Sigmoid colon (tissue), 6 donors: ENCODE measurements at regions not wholly inside any gene's neighbourhood (a gene's known extent, or its start where the extent isn't known, plus 50 kb on each side); places are given as distances from the start of the nearest gene placed in this dataset.

ENCODE experiments used
- DNase-seq: peaks from one replicate; pipeline ENCODE4 v3.0.0-alpha.2; 2019
- H3K27ac ChIP-seq, 4 donors: fragments of 200-600 bp; sonication (generic); one replicate each; pipeline ENCODE4 v1.5.1; 2016 to 2019; ENCODE audit warnings: mild to moderate bottlenecking in 1 of 4
- H3K27me3 ChIP-seq, 3 donors: fragments of 200-600 bp; sonication (generic); one replicate each; pipeline ENCODE4 v1.5.1; 2019; ENCODE audit warnings: mild to moderate bottlenecking in 1 of 3
- H3K36me3 ChIP-seq, 4 donors: fragments of 200-600 bp; sonication (generic); one replicate each; pipeline ENCODE4 v1.5.1; 2016 to 2019
- H3K4me1 ChIP-seq, 4 donors: fragments of 200-600 bp; sonication (generic); one replicate each; pipeline ENCODE4 v1.5.1; 2017 to 2019
- H3K4me3 ChIP-seq, 4 donors: fragments of 200-600 bp; sonication (generic); one replicate each; pipeline ENCODE4 v1.5.1; 2017 to 2019; ENCODE audit warnings: mild to moderate bottlenecking in 2 of 4, moderate library complexity in 1 of 4
- H3K9me3 ChIP-seq, 4 donors: fragments of 200-600 bp in 3 of 4; sonication (generic) in 3 of 4; one replicate each; pipeline versions ENCODE4 v1.5.1 to v1.6.1; 2013 to 2019
- EP300 ChIP-seq, 4 donors: sonication (generic); formaldehyde crosslinking; IDR thresholded peaks; one replicate each; pipeline ENCODE4 v1.6.1; 2017; ENCODE audit warnings: antibody characterized with exemption in 4 of 4
- POLR2A ChIP-seq, 2 donors: fragments of 450-650 bp; IDR thresholded peaks; one replicate each; pipeline ENCODE4 v1.6.1; 2016; ENCODE audit warnings: antibody characterized with exemption in 2 of 2, mild to moderate bottlenecking in 2 of 2, moderate library complexity in 2 of 2
- POLR2AphosphoS5 ChIP-seq, 4 donors: sonication (generic); formaldehyde crosslinking; IDR thresholded peaks; one replicate each; pipeline ENCODE4 v1.6.1; 2017; ENCODE audit warnings: antibody characterized with exemption in 4 of 4
- WGBS, 2 donors: extraction: QIAGEN DNeasy Blood & Tissue Kit; methylation state at CpG; one replicate each; pipeline ENCODE4 v1.1.7; 2013; 5-methylcytosine and 5-hydroxymethylcytosine counted together
- intact Hi-C: fragments of 100-400 bp; cut with DNase I; formaldehyde crosslinking; loops from one replicate; pipeline ENCODE4 v1.15.1; 2023
- TF ChIP-seq, protein P1 (sequence below), 4 experiments: fragments of 450-650 bp in 3 of 4; fragments of 200-600 bp in 1 of 4; IDR thresholded peaks; one replicate each; pipeline ENCODE4 v1.5.1; 2016 to 2019; ENCODE audit warnings: antibody characterized with exemption in 4 of 4, mild to moderate bottlenecking in 3 of 4, moderate library complexity in 2 of 4
- donor health status: healthy with polysubstance abuse.
- donor health status: healthy.

DNA sequence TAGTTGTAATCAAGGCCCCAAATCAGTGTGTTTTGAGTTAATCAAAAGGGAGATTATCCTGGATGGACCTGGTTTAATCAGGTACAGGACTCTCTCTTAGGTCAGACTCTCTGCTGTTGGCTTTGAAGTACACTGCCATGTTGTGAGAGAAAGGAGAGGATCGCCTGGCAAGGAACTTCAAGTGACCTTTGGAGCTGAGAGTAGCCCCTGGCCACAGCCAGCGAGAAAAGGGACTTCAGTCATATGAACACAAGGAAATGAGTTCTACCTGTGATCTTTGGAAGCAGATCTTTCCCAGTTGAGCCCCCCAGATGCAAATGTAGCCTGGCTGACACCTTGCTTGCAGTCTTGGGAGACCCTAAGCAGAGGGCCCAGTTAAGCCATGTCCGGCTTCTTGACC is 68.3 kb upstream of the CPM start:
- Histone ChIP-seq H3K36me3 (no peaks in the 10 kb centered on the region), H3K4me1 (peaks cover 0 to 3% (median 2%) of the 10 kb centered on the region in 4 donors), H3K9me3 (peaks cover 0 to 5% (median 2%) of the 10 kb centered on the region in 4 donors), H3K27ac (no peak overlapping the region), H3K4me3 (no peak overlapping the region), H3K27me3 (no peaks in the 10 kb centered on the region)
- TF ChIP-seq, protein P1, sequence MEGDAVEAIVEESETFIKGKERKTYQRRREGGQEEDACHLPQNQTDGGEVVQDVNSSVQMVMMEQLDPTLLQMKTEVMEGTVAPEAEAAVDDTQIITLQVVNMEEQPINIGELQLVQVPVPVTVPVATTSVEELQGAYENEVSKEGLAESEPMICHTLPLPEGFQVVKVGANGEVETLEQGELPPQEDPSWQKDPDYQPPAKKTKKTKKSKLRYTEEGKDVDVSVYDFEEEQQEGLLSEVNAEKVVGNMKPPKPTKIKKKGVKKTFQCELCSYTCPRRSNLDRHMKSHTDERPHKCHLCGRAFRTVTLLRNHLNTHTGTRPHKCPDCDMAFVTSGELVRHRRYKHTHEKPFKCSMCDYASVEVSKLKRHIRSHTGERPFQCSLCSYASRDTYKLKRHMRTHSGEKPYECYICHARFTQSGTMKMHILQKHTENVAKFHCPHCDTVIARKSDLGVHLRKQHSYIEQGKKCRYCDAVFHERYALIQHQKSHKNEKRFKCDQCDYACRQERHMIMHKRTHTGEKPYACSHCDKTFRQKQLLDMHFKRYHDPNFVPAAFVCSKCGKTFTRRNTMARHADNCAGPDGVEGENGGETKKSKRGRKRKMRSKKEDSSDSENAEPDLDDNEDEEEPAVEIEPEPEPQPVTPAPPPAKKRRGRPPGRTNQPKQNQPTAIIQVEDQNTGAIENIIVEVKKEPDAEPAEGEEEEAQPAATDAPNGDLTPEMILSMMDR (IDR thresholded peaks at IDR 0.05) = no peak
- TF ChIP-seq EP300 (IDR thresholded peaks at IDR 0.05) = no peak
- no peak for TF ChIP-seq POLR2AphosphoS5 (IDR thresholded peaks at IDR 0.05)
- TF ChIP-seq POLR2A (IDR thresholded peaks at IDR 0.05) = no peak
- no peak for DNase-seq
- WGBS, 2 donors = 86 to 88% methylated on average over 3 of the region's 3 CpGs
- intact Hi-C loops = no loop called here

DNA sequence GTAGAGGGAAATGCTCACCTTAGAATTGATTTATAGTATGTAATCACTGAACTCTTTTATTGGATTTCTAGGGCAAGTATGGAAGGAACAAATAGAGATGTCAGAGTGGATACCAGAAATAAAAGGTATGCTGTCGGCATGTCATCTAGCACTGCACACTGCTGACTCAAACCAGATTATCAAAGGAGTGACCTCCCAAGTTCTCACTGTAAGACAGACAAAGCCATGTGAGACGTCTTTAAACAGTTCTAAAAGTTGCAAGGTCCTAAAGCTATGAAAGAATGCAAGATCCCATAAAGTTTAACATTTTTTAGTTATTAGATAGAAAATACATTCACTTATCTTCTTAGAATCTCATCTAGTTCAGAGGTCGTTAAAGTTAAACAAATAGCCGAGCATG is 70.0 kb upstream of the CPM start:
- no peaks in the 10 kb centered on the region for H3K27me3 ChIP-seq
- TF ChIP-seq, protein P1 (IDR thresholded peaks at IDR 0.05) = no peak
- TF ChIP-seq EP300 (IDR thresholded peaks at IDR 0.05) (no peak), POLR2AphosphoS5 (IDR thresholded peaks at IDR 0.05) (no peak), POLR2A (IDR thresholded peaks at IDR 0.05) (no peak)
- WGBS, 2 donors = 17 to 71% methylated on average over 4 of the region's 4 CpGs
- H3K27ac ChIP-seq = no peak overlapping the region
- H3K4me1 ChIP-seq = peaks cover 0 to 20% (median 19%) of the 10 kb centered on the region in 4 donors
- H3K4me3 ChIP-seq = no peak overlapping the region
- H3K9me3 ChIP-seq = peaks cover 0 to 5% (median 2%) of the 10 kb centered on the region in 4 donors
- no peaks in the 10 kb centered on the region for H3K36me3 ChIP-seq
- DNase-seq = no peak
- intact Hi-C loops = no loop called here

DNA sequence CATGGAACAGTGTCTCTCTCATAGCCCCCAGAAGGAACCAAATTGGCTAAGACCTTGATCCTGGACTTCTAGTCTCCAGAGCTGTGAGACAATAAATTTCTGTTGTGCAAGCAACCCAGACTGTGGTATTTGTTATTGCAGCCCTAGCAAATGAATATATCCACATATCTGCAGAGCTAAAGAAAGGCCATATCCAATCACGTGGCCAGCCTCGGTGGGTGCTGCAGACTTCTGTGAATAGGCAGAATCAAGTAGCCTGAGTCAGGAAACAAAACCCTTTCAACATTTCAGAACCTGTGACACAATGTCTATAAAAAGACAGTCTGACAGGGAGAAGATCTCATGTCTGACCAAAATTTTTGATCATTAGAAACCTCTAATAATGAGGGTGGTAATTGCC is 71.0 kb upstream of the CPM start:
- Histone ChIP-seq H3K36me3 (no peaks in the 10 kb centered on the region), H3K4me3 (no peak overlapping the region), H3K9me3 (peaks cover 0 to 5% (median 2%) of the 10 kb centered on the region in 4 donors), H3K27ac (no peak overlapping the region), H3K4me1 (peaks cover 0 to 24% (median 23%) of the 10 kb centered on the region in 4 donors), H3K27me3 (no peaks in the 10 kb centered on the region)
- no peak for DNase-seq
- no peak for TF ChIP-seq POLR2AphosphoS5 (IDR thresholded peaks at IDR 0.05)
- TF ChIP-seq, protein P1 (IDR thresholded peaks at IDR 0.05) = no peak
- TF ChIP-seq POLR2A (IDR thresholded peaks at IDR 0.05) = no peak
- no peak for TF ChIP-seq EP300 (IDR thresholded peaks at IDR 0.05)
- 55 to 92% methylated on average over 2 of the region's 2 CpGs for WGBS, 2 donors
- intact Hi-C loops = no loop called here

DNA sequence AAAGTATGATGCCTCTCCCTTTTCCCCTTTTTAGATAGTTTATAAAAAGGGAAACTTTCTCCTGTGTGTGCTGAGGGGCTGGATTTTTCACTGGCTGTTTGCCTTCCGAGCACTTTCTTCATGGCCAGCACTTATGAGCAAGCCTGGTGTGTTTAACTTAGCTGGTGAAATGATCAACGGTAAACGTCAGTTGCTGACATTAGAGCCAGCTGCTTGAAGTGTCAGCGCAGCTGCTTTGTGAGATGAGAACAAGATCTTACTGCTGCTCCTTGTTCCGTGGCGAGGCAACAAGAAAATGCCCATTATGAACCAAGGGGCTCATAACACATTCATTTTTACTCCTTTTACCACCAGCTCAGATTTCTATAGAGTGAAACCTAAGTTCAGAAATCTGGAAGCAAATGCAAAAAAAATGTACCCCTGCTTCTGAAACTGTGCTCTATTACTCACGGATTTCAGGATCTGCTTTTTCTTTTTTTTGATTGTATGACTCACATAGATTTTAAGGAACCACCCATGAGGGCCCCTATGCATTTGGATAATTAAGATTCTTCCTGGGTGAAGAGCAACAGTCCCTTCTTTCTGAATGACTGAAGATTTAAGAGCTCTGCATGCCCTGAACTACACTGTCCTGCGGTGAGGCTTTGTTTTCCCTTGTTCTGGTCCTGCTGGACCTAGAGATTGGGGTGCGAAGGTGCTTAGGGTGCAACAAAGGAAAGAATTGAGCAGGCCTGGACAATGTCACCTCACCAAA is 74.3 kb upstream of the CPM start:
- peak in 3 of 4 donors; percentile 21 to 48 (median 35) for TF ChIP-seq POLR2AphosphoS5 (IDR thresholded peaks at IDR 0.05)
- TF ChIP-seq, protein P1 (IDR thresholded peaks at IDR 0.05) = no peak
- TF ChIP-seq POLR2A (IDR thresholded peaks at IDR 0.05) = no peak
- TF ChIP-seq EP300 (IDR thresholded peaks at IDR 0.05) = no peak
- Histone ChIP-seq H3K27me3 (no peaks in the 10 kb centered on the region), H3K9me3 (no peaks in the 10 kb centered on the region), H3K36me3 (no peaks in the 10 kb centered on the region), H3K4me1 (peaks cover 0 to 24% (median 23%) of the 10 kb centered on the region in 4 donors), H3K4me3 (peak overlapping the region in 2 of 4 donors; percentile 6 to 14), H3K27ac (peak overlapping the region; percentile 36 to 74 (median 51))
- WGBS, 2 donors = 7 to 31% methylated on average over 9 of the region's 9 CpGs
- no peak for DNase-seq
- intact Hi-C loops = no loop called here
